Uterus (tissue), 2 donors: ENCODE measurements at regions not wholly inside any gene's neighbourhood (a gene's known extent, or its start where the extent isn't known, plus 50 kb on each side); places are given as distances from the start of the nearest gene placed in this dataset.

Experiments
- POLR2A ChIP-seq, 2 donors: fragments of 450-650 bp; IDR thresholded peaks; one replicate each; pipeline ENCODE4 v1.6.1; 2016; ENCODE audit warnings: antibody characterized with exemption in 2 of 2, mild to moderate bottlenecking in 1 of 2, moderate library complexity in 1 of 2
- TF ChIP-seq, protein P1 (sequence below), 4 experiments: fragments of 200-600 bp in 2 of 4; fragments of 450-650 bp in 2 of 4; sonication (generic) in 2 of 4; IDR thresholded peaks; one replicate each; pipeline ENCODE4 v1.5.1; 2016 to 2019; ENCODE audit warnings: antibody characterized with exemption in 4 of 4, mild to moderate bottlenecking in 2 of 4, moderate library complexity in 1 of 4

- TF ChIP-seq, protein P1, sequence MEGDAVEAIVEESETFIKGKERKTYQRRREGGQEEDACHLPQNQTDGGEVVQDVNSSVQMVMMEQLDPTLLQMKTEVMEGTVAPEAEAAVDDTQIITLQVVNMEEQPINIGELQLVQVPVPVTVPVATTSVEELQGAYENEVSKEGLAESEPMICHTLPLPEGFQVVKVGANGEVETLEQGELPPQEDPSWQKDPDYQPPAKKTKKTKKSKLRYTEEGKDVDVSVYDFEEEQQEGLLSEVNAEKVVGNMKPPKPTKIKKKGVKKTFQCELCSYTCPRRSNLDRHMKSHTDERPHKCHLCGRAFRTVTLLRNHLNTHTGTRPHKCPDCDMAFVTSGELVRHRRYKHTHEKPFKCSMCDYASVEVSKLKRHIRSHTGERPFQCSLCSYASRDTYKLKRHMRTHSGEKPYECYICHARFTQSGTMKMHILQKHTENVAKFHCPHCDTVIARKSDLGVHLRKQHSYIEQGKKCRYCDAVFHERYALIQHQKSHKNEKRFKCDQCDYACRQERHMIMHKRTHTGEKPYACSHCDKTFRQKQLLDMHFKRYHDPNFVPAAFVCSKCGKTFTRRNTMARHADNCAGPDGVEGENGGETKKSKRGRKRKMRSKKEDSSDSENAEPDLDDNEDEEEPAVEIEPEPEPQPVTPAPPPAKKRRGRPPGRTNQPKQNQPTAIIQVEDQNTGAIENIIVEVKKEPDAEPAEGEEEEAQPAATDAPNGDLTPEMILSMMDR (IDR thresholded peaks at IDR 0.05) = no peak
- no peak for TF ChIP-seq POLR2A (IDR thresholded peaks at IDR 0.05)
These were observed 123.9 kb downstream of the CD83 start for GRCh38 chr6:14241255-14242070.
